HCT116 (cell line): ENCODE measurements at regions not wholly inside any gene's neighbourhood (a gene's known extent, or its start where the extent isn't known, plus 50 kb on each side); places are given as distances from the start of the nearest gene placed in this dataset.

ENCODE experiments used
- ATAC-seq: fragments of 200-7000 bp; cut with Tn5 transposase; 2 replicates; pipeline ENCODE4 v1.9.1; 2020; ENCODE audit warnings: mild to moderate bottlenecking, moderate library complexity
- BruUV-seq: library from RNA; stranded (reverse); fragments of 400-500 nt; replicated peaks from 2 replicates; lab custom pipeline; 2021; lab: Mats Ljungman, UMichigan
- CTCF ChIA-PET: fragments of 300-600 bp; sonication (Branson Sonifier 250); formaldehyde crosslinking; loops from one replicate; lab custom pipeline; 2021; ENCODE audit warnings: antibody characterized with exemption; lab: Charles Lee
- POLR2A ChIA-PET: fragments of 300-600, 350-600 bp; sonication (Branson Sonifier 250); formaldehyde crosslinking; loops from one replicate; lab custom pipeline; 2021; ENCODE audit warnings: antibody characterized with exemption; lab: Charles Lee
- RAD21 ChIA-PET, 2 experiments: fragments of 300-600 bp; sonication (Branson Sonifier 250); formaldehyde crosslinking; loops; one replicate each; lab custom pipeline; 2023; ENCODE audit warnings: low total read pairs in 2 of 2; ENCODE audit not compliant: uncharacterized antibody in 2 of 2, unreplicated experiment in 2 of 2, low non-redundant PET in 1 of 2; lab: Charles Lee
- DNase-seq: peaks from one replicate; pipeline ENCODE4 v3.0.0-alpha.2; 2010; ENCODE audit warnings: low read depth, low spot score
- H2AFZ ChIP-seq: fragments of 200-600 bp; shearing (Covaris generic), sonication (generic); 2 replicates; pipeline ENCODE4 v1.6.1; 2017; ENCODE audit warnings: low read depth, mixed run types, mixed read lengths, antibody characterized with exemption, low read length; ENCODE audit not compliant: poor library complexity, severe bottlenecking
- H3K27ac ChIP-seq: 2 replicates; pipeline ENCODE4 v1.5.1; 2012; ENCODE audit warnings: low read depth, low read length
- H3K27me3 ChIP-seq: fragments of 200-600 bp; sonication (generic); 2 replicates; pipeline ENCODE4 v1.6.1; 2016; ENCODE audit warnings: mixed run types, low read length, mixed read lengths; ENCODE audit not compliant: insufficient read depth
- H3K36me3 ChIP-seq, 2 experiments: fragments of 200-500 bp in 1 of 2; fragments of 200-600 bp in 1 of 2; sonication (Bioruptor generic) in 1 of 2; sonication (generic) in 1 of 2; 2 replicates each; pipeline versions ENCODE4 v1.5.1 to v1.6.1; 2014 to 2016; ENCODE audit warnings: low read length in 2 of 2, inconsistent platforms in 1 of 2, mixed read lengths in 1 of 2, mixed run types in 1 of 2; ENCODE audit not compliant: insufficient read depth in 2 of 2, control insufficient read depth in 1 of 2
- H3K4me1 ChIP-seq, 2 experiments: fragments of 200-600 bp in 1 of 2; sonication (generic) in 1 of 2; 2 replicates each; pipeline versions ENCODE4 v1.5.1 to v1.6.1; 2012 to 2017; ENCODE audit warnings: low read length in 2 of 2, inconsistent platforms in 1 of 2, mild to moderate bottlenecking in 1 of 2, mixed read lengths in 1 of 2, mixed run types in 1 of 2, moderate library complexity in 1 of 2; ENCODE audit not compliant: insufficient read depth in 2 of 2, control insufficient read depth in 1 of 2
- H3K4me2 ChIP-seq: fragments of 200-600 bp; sonication (generic); 2 replicates; pipeline ENCODE4 v1.6.1; 2017; ENCODE audit warnings: mixed run types, low read length, mixed read lengths
- H3K4me3 ChIP-seq, 2 experiments: fragments of 200-600 bp in 1 of 2; sonication (generic) in 1 of 2; replicated peaks in 1 of 2; 2 replicates each; pipeline ENCODE4 v1.5.1; 2011 to 2016; ENCODE audit warnings: low read length in 2 of 2, control low read depth in 1 of 2, low read depth in 1 of 2, mild to moderate bottlenecking in 1 of 2, mixed read lengths in 1 of 2, mixed run types in 1 of 2
- H3K79me2 ChIP-seq: fragments of 200-600 bp; sonication (generic); 2 replicates; pipeline ENCODE4 v1.6.1; 2017; ENCODE audit warnings: mild to moderate bottlenecking, mixed run types, low read length, moderate library complexity, mixed read lengths; ENCODE audit not compliant: insufficient read depth
- H3K9ac ChIP-seq: fragments of 200-600 bp; sonication (generic); 2 replicates; pipeline ENCODE4 v1.6.1; 2016; ENCODE audit warnings: low read length, mixed read lengths
- H3K9me2 ChIP-seq: fragments of 200-600 bp; sonication (generic), shearing (Covaris generic); 2 replicates; pipeline ENCODE4 v1.6.1; 2017; ENCODE audit warnings: mixed run types, mild to moderate bottlenecking, moderate library complexity; ENCODE audit not compliant: insufficient read depth
- H3K9me3 ChIP-seq, 2 experiments: fragments of 200-500 bp in 1 of 2; fragments of 200-600 bp in 1 of 2; sonication (Bioruptor generic) in 1 of 2; sonication (generic) in 1 of 2; 2 replicates each; pipeline ENCODE4 v1.6.1; 2014 to 2017; ENCODE audit warnings: low read length in 2 of 2, mixed read lengths in 2 of 2, inconsistent platforms in 1 of 2, low read depth in 1 of 2, mild to moderate bottlenecking in 1 of 2, mixed run types in 1 of 2, moderate library complexity in 1 of 2; ENCODE audit not compliant: control insufficient read depth in 1 of 2, insufficient read depth in 1 of 2
- H4K20me1 ChIP-seq: fragments of 200-600 bp; sonication (generic), shearing (Covaris generic); 2 replicates; pipeline ENCODE4 v1.6.1; 2017; ENCODE audit warnings: mixed run types, mild to moderate bottlenecking, moderate library complexity; ENCODE audit not compliant: insufficient read depth
- ATF3 ChIP-seq: IDR thresholded peaks from 2 replicates; pipeline ENCODE4 v1.6.1; 2012
- CBX3 ChIP-seq: IDR thresholded peaks from 2 replicates; pipeline ENCODE4 v1.6.1; 2012; ENCODE audit warnings: low read depth
- CEBPB ChIP-seq: IDR thresholded peaks from 2 replicates; pipeline ENCODE4 v1.6.1; 2012; ENCODE audit warnings: low read depth
- EGR1 ChIP-seq: IDR thresholded peaks from 2 replicates; pipeline ENCODE4 v1.6.1; 2012; ENCODE audit warnings: low read depth
- ELF1 ChIP-seq: IDR thresholded peaks from 2 replicates; pipeline ENCODE4 v1.6.1; 2012; ENCODE audit warnings: low read depth, borderline replicate concordance
- EZH2 ChIP-seq: fragments of 200-600 bp; sonication (generic); IDR thresholded peaks from 2 replicates; pipeline ENCODE4 v1.6.1; 2017; ENCODE audit warnings: antibody characterized with exemption, mixed run types
- EZH2phosphoT487 ChIP-seq: fragments of 200-600 bp; IDR thresholded peaks from 2 replicates; pipeline ENCODE4 v1.6.1; 2018; ENCODE audit warnings: antibody characterized with exemption, borderline replicate concordance
- MAX ChIP-seq: IDR thresholded peaks from 2 replicates; pipeline ENCODE4 v1.6.1; 2012
- POLR2AphosphoS5 ChIP-seq: IDR thresholded peaks from 2 replicates; pipeline ENCODE4 v1.6.1; 2011; ENCODE audit warnings: mild to moderate bottlenecking, low read depth, low read length, moderate library complexity
- RAD21 ChIP-seq: IDR thresholded peaks from 2 replicates; pipeline ENCODE4 v1.6.1; 2012; ENCODE audit warnings: low read depth, mild to moderate bottlenecking
- SIN3A ChIP-seq: IDR thresholded peaks from 2 replicates; pipeline ENCODE4 v1.6.1; 2012; ENCODE audit warnings: low read depth
- SP1 ChIP-seq: IDR thresholded peaks from 2 replicates; pipeline ENCODE4 v1.6.1; 2012; ENCODE audit warnings: low read depth
- TCF7L2 ChIP-seq: IDR thresholded peaks from 2 replicates; pipeline ENCODE4 v1.7.0; 2011; ENCODE audit warnings: borderline replicate concordance, inconsistent platforms; ENCODE audit not compliant: insufficient read depth, insufficient read length; ENCODE audit errors: extremely low read depth
- YY1 ChIP-seq: IDR thresholded peaks from 2 replicates; pipeline ENCODE4 v1.6.1; 2011; ENCODE audit warnings: low read length, low read depth, moderate library complexity, mild to moderate bottlenecking; ENCODE audit not compliant: insufficient replicate concordance; ENCODE audit errors: extremely low read depth
- ZFX ChIP-seq: fragments of 450-650 bp; IDR thresholded peaks from 2 replicates; pipeline ENCODE4 v1.6.1; 2017
- ZNF274 ChIP-seq: fragments of 200-500 bp; sonication (Bioruptor generic); IDR thresholded peaks from 2 replicates; pipeline ENCODE4 v1.6.1; 2014; ENCODE audit warnings: mild to moderate bottlenecking, low read depth, low read length, inconsistent platforms
- intact Hi-C: fragments of 100-400 bp; cut with micrococcal nuclease; formaldehyde crosslinking; loops from 2 replicates; pipeline ENCODE4 v1.10.0; 2022

- no peak for DNase-seq
- Histone ChIP-seq H3K4me3 (no peak overlapping the region), H3K4me1 (peaks cover 17 to 28% of the 10 kb centered on the region in 2 experiments), H3K9me2 (no peaks in the 10 kb centered on the region), H3K4me2 (no peak overlapping the region), H3K27me3 (no peaks in the 10 kb centered on the region), H3K9me3 (no peaks in the 10 kb centered on the region), H4K20me1 (no peaks in the 10 kb centered on the region), H3K27ac (no peak overlapping the region), H2AFZ (peak overlapping the region; percentile 26), H3K9ac (no peak overlapping the region), H3K79me2 (no peaks in the 10 kb centered on the region), H3K36me3 (no peaks in the 10 kb centered on the region)
- no peak for TF ChIP-seq SP1
- no peak for TF ChIP-seq SIN3A
- no peak for TF ChIP-seq RAD21
- TF ChIP-seq ATF3 = no peak
- no peak for TF ChIP-seq ELF1
- no peak for TF ChIP-seq CBX3
- TF ChIP-seq CEBPB = no peak
- no peak for TF ChIP-seq MAX
- TF ChIP-seq EGR1 = no peak
- TF ChIP-seq POLR2AphosphoS5 = no peak
- no peak for TF ChIP-seq ZNF274
- TF ChIP-seq EZH2 = no peak
- TF ChIP-seq TCF7L2 = no peak
- TF ChIP-seq EZH2phosphoT487 = no peak
- TF ChIP-seq YY1 = no peak
- no peak for TF ChIP-seq ZFX
- ChIA-PET RAD21 (no interaction called here), POLR2A (no interaction called here), CTCF (no interaction called here)
- no peak for ATAC-seq
- no TSS peak for BruUV-seq
- intact Hi-C loops = loop anchor here (5.0 kb wide), 1 partner anchor 131 kb away; the partner anchor contains the start of gene MED13L
These were observed 131.2 kb upstream of the MED13L start for GRCh38 chr12:116408489-116409250.
